ENCODE measurements at regions not wholly inside any gene's neighbourhood (a gene's known extent, or its start where the extent isn't known, plus 50 kb on each side); places are given as distances from the start of the nearest gene placed in this dataset.

DNA sequence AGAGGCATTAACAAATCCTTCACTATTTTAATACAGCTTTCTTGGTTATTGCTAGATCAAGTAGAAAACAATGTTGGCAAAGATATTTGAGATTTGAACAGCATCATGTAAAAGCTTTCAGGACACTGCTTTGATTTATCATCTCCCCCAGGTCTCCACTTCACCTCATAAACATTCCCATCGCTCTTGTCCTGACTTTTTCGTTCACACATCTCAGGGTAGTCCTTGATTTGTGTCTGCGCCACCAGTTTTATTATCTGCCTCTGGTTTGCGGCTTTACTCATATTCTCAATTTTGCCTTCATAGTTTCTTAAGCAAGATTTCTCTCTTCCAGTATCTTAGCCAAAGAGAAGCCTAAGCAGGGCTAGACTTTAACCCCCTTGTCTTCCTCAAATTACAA lies 63.5 kb upstream of the ROR1 start:
- DNase-seq: no peak

DNA sequence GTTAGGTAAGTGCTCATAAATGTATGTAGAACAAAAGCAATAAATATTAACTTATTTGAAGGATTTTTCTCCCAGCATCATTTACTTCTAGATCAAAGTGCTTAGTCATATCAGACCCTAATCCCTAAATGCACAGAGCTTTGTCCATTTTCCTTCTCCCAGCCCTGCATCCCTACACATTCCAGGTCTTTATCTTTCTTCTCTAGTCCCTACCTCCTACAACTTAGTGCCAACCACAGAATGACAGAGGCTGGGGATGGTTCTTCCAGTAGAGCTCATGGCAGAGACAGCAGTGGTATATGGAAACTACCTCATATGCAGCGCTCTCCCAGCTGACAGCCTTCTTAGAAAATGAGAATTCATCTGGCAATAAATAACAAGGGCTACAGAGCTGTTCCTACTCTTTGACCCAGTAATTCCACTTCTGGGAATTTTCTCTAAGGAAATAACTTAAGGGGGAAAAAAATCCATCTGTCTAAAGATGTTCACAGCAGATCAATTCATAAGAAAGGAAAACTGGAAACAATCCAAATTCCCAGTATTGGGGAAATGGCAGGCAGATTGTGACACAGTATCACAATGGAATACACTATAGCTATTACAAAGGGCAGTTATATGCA lies 62.9 kb upstream of the ROR1 start:
- no peak for DNase-seq

DNA sequence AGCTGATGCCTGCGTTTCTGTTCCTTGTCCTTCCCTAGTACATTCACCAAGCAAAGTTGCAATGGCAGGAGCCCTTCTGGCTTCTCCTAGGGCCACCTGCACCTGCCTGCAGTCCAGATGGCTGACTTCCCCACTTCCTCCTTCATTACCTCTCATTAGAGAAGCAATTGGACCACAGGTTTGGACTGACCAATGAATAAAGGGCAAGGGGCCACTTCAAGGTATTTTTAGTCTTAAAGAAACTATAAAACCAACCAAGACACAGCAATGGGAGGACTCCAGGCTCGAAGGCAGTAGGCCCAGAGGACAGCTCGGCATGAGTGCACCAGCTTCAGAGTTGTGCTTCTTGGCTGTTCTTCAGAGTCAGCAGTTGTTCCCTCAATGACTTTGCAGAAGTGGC lies 60.8 kb upstream of the ROR1 start:
- no peak for DNase-seq

DNA sequence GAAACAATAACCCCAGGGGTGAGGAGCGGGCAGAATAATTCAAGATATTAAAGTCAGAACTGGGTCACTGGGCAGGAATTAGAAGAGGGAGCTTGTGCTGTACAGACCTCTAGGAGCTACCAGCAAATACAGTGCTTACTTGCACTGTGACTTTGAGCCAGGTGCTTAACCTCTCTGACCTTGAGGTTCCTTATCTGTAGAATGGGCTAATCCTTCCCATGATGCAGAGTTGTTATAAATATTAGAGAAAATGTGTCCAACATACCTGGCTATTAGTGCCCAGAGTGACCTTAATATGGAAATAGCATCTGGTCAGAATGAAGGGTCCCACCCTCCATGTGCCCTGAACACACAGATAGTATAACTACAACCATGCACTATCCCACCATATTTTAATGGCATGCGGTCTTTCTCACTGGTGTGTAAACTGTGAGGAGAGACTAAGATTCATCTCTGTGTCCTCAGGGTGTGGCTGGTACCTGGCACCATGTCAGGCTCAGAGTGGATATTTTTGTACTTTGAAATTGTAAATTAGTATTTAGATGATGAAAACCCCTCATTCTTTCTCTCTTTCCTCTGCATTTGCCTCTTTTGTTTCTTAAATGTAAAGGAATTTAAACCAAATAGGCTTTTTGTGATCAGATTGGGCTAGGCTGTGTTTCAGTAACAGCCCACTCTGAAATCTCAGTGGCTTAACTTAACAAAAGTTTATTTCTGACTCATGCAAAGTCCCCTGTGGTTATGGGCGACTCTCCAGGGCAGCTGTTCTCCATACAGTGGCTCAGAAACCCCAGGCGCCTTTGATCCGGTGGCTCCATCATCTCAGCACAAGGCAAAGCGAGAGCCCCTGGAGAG lies 60.0 kb upstream of the ROR1 start:
- no peak for DNase-seq

DNA sequence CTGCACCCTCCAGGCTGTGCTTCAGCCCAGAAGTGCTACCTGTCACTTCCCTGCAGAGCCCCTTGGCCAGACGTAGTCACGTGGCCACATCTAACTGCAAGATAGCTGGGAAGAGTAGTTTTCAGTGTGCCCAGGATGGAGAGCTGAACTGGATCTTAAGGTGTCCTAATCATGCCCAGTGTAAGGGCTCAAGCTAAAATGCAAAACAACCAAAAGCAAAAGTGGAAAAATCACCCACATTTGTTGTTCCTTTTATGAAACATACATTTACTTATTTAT lies 59.4 kb upstream of the ROR1 start:
- DNase-seq: no peak

DNA sequence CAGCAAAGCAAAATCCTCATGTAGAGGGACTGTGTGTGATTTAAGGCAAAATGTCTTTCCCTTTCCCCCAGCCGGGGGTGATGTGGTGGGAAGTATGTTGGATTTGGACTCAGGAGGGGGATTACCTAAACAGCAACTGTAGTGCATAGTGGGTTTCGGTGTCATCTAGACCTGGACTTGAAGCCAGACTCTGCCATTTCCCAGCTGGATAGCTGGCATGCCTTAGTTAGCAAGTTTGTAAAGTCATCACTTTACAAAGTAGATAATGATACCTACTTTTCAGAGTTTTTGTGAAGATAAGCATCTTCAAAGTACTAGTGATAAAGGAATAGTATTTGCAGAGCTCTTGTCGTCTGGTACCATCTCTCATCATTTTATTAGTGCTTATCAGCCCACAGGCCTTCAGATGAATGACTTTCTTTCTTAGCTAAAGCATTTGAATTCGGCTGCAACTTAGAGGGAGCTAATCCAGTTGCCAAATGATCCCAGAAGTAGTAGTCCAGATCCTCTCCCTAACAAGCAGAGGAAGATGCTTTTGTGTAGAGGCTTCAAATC lies 56.2 kb upstream of the ROR1 start:
- no peak for DNase-seq

DNA sequence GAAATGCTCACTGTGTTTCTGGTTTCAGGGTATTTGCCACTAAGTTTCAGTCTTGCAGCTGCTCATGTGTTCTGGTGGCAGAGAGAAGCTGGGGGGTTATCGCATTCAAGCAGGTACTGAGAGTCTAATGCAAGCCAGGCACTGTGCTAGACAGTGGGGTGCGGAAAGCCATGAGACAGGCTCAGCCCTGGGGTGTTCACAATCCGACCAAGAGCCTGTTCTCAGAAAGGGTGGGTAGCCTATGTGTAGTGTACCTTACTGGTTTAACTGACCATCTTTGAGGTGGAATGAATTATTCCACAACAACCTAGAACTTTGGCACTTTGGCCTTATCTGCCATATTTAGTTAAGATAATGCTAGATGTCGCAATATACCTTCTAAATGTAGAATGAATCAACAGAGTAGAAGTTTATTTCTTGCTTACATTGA lies 55.3 kb upstream of the ROR1 start:
- DNase-seq: no peak

DNA sequence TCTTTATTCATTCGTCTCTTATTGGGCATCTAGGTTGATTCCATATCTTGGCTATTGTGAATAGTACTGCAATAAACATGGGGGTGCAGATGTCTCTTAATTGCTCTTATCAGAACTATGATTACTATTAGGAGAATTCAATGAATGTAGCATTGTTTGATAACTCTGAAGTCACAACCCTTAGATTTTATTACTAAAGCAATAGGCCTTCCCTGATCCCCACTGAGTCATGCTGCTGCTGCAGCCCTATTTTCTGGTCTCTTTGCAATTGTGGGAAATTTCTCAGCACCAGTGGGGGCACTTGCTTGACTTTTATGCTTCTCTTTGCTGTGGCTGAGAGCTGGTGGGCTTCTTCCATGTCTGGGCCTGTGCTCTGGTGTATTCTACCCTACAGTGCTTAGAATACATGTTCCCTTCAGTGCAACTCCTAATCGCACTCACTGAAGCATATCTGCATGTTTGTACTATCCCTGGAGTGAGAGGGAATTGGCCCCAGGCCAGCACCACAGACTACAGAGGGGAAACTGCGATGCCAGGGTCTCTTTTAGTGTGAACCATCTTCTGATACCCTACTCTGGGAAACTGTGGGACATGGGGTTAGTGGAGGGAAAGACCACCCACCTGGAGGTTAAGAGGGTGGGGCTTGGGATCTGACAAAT lies 52.2 kb upstream of the ROR1 start:
- DNase-seq: no peak

DNA sequence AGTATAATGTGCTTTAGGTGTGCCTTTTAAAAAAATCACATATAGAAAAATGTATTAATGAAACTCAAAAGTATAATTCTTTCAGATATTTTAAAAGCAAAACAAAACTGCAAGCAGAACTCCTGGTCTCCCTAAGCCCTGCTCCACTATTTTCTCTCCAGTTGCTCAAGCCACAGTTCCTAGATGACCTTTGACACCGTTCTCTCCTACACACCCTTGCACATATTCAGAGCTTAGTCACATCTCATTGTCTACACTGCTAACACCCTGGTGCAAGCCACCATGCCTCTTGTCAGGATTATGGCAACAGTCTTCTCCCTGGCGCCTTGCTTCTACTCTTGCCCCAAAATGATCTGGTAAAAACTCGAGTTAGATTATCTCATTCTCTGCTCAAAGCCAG lies 50.2 kb upstream of the ROR1 start:
- peak in 1 of 4 experiments; percentile 17 for DNase-seq

Data from suppressor macrophage (primary cell).